ENCODE measurements at regions not wholly inside any gene's neighbourhood (a gene's known extent, or its start where the extent isn't known, plus 50 kb on each side); places are given as distances from the start of the nearest gene placed in this dataset.

DNA sequence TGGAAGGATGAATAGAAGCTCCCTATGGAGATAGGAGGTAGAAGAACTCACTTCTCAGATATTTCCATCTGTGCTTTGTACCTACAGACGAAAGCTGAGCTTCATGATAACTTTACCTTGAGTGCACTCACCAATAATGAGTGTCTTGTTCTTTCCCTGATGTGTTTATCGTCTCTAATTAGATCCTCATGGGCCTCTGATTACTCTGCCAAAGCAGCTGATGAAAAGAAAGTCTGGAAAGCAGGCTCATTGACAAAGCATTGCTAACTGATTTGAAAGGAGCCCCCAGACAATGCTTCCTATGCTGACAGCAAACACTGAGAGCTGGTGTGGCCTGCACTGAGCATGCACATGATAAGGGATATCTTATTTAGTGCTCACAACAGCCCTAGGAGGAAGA lies 183.9 kb upstream of the GHITM start:
- no peak for FAIRE-seq
- TF ChIP-seq POLR2AphosphoS5 (IDR thresholded peaks at IDR 0.05; ENCODE audit: low read depth, low read length): no peak
- TF ChIP-seq TAF1 (IDR thresholded peaks at IDR 0.05; ENCODE audit: borderline replicate concordance, low read depth, low read length): no peak
- no peak for TF ChIP-seq POLR2A (IDR thresholded peaks at IDR 0.05; ENCODE audit: low read depth, low read length)
- DNase-seq (ENCODE audit: insufficient read length): no peak

DNA sequence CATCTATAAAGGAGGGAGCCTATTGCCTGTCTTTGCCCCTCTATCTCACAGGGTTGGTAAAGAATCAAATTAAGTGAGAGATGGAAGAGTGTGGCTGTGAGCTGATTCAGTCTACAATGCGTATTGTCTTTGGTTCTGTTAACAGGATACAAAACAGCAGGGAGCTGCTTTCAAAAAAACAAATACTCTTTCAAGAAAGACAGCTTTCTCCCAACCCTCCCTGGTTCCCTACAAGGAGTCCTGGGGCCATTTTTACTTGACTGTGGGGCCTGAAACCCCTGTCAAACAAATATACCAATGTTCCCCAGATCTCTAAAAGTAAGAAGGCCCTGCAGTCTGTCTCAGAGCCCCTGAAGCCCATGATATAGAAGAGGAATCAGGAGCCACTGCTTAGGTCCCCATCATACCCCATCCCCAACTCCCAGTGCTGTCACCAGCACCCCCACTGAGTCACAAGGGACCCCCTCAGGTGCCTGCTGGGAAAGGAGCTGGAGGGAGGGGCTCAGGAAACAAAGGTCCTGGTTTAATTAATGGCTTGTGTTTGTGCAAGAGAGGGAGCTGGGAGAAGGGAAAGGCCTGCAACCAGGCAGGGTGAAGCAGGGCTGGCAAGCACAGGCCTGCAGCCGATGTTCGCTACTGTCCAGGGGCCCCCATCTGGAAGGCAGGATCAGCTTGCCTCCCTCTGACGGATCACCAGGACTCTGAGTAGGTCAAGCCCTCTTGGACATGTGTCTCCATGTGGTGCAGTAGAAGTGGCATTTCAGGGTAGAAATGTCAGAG lies 182.0 kb upstream of the GHITM start:
- no peak for TF ChIP-seq POLR2AphosphoS5 (IDR thresholded peaks at IDR 0.05; ENCODE audit: low read depth, low read length)
- no peak for TF ChIP-seq POLR2A (IDR thresholded peaks at IDR 0.05; ENCODE audit: low read depth, low read length)
- TF ChIP-seq TAF1 (IDR thresholded peaks at IDR 0.05; ENCODE audit: borderline replicate concordance, low read depth, low read length): no peak
- DNase-seq (ENCODE audit: insufficient read length) (no peak), FAIRE-seq (no peak)

DNA sequence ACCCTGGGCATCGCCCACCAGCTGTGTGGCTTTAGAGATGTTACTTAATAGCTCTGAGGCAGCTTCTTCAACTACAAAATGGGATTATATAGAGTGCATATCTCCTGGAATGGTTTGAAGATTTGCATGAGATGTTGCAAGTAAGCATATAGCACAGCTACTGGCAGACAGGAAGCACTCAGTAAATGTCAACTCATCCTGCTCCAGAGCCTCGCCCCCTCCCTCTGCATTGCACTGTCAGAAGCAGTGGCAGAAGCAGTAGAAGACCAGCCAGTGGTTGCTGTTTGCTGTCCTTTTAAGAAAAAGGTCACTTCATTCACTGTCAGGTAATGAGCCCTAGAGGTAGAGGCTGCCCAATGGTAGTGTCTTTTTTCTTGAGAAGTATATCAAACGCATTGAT lies 180.0 kb upstream of the GHITM start:
- FAIRE-seq (no peak), DNase-seq (ENCODE audit: insufficient read length) (no peak)
- no peak for TF ChIP-seq POLR2AphosphoS5 (IDR thresholded peaks at IDR 0.05; ENCODE audit: low read depth, low read length)
- TF ChIP-seq TAF1 (IDR thresholded peaks at IDR 0.05; ENCODE audit: borderline replicate concordance, low read depth, low read length): no peak
- no peak for TF ChIP-seq POLR2A (IDR thresholded peaks at IDR 0.05; ENCODE audit: low read depth, low read length)

DNA sequence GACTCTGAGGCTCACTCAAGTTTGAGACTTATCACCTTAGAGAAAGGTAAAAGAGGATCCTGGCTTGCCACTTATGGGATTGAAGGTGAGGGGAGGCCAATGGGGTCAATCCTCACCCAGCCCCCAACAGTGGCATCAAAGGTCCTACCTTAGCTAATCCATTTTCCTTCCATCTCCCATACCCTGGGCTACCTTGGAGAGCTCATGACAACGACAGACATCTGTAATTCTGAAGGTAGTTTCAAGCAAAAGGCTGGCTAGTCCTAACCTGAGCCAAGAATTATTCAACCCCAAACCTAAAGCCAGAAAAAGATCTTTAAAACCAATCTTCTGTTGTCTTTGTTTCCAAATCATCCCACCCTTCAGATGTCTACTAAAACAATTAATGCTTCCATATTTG lies 179.2 kb upstream of the GHITM start:
- FAIRE-seq: no peak

DNA sequence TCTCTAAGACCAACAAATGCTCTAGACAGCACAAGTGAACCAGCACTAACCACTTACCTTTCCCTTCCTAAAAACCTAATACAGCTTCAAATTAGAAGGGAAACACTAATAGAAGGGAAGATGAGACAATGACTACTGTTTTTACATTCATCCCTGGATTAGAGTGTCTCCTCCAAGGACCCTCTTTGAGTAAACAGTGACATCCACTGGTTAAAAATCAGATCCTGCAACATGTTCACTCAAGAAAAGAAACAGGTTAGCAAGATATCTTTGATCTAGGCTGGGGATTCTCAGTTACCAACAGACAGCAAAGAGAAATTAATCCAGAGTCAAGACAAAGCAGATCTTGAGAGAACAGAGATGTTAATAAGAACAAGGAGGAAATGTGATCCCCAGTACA lies 177.7 kb upstream of the GHITM start:
- TF ChIP-seq POLR2AphosphoS5 (IDR thresholded peaks at IDR 0.05; ENCODE audit: low read depth, low read length) (no peak), POLR2A (IDR thresholded peaks at IDR 0.05; ENCODE audit: low read depth, low read length) (no peak), TAF1 (IDR thresholded peaks at IDR 0.05; ENCODE audit: borderline replicate concordance, low read depth, low read length) (no peak)
- FAIRE-seq (no peak), DNase-seq (ENCODE audit: insufficient read length) (no peak)

More for the DNA sequence above, 179.2 kb upstream of the GHITM start:
- TF ChIP-seq POLR2A (IDR thresholded peaks at IDR 0.05; ENCODE audit: low read depth, low read length) (no peak), TAF1 (IDR thresholded peaks at IDR 0.05; ENCODE audit: borderline replicate concordance, low read depth, low read length) (no peak), POLR2AphosphoS5 (IDR thresholded peaks at IDR 0.05; ENCODE audit: low read depth, low read length) (no peak)
- DNase-seq (ENCODE audit: insufficient read length): no peak

DNA sequence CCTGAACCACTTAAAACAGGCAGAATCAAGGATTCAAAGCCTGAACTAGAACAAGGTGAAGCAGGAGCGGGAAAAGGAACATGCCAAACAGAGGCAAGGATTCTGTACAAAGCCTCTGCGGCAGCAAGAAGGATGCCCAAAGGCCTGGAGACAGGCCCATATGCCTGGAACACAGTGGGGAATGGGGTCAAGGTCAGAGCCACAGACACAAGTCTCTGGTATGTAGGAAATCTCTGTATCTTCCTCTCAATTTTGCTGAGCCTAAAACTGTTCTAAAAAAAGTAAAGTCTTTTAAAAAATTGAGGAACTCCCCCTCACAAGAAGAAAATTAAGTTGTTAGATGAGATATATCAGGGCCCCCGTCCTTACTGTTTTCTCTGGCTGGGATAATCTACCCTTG lies 175.9 kb upstream of the GHITM start:
- no peak for TF ChIP-seq POLR2AphosphoS5 (IDR thresholded peaks at IDR 0.05; ENCODE audit: low read depth, low read length)
- TF ChIP-seq TAF1 (IDR thresholded peaks at IDR 0.05; ENCODE audit: borderline replicate concordance, low read depth, low read length): no peak
- no peak for TF ChIP-seq POLR2A (IDR thresholded peaks at IDR 0.05; ENCODE audit: low read depth, low read length)
- no peak for FAIRE-seq
- no peak for DNase-seq (ENCODE audit: insufficient read length)

DNA sequence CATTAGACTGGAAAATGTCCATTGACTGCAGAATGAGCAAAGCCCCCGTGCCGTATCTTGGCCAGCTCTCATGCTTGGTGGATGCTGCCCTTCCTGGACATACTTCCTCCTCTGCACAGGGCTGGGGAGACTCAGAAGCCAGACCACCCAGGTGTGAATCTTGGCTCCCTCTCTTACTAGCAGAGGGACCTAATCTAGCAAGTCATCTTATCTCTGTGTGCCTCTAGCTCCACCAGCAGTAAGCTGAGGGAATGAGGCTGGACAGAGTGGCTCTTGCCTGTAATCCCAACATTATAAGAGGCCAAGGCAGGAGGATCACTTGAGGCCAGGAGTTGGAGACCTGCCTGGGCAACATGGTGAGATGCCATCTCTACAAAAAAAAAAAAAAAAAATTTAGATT lies 173.8 kb upstream of the GHITM start:
- no peak for FAIRE-seq
- DNase-seq (ENCODE audit: insufficient read length): no peak
- TF ChIP-seq POLR2A (IDR thresholded peaks at IDR 0.05; ENCODE audit: low read depth, low read length) (no peak), POLR2AphosphoS5 (IDR thresholded peaks at IDR 0.05; ENCODE audit: low read depth, low read length) (no peak), TAF1 (IDR thresholded peaks at IDR 0.05; ENCODE audit: borderline replicate concordance, low read depth, low read length) (no peak)

DNA sequence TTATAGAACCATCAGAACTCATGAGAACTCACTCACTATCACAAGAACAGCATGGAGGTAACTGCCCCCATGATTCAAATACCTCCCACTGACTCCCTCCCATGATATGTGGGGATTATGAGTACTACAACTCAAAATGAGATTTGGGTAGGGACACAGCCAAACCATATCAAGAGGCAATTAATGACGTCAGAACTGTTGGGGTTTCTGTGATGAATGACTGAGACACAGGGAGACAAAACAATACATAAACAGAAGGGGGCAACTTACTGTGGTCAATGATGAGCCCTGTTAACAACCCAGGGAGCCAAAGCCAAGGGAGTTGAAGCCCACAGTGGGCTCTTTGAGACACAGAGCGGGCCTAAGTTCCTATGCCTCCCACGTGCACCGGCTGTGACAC lies 171.3 kb upstream of the GHITM start:
- TF ChIP-seq TAF1 (IDR thresholded peaks at IDR 0.05; ENCODE audit: borderline replicate concordance, low read depth, low read length) (no peak), POLR2A (IDR thresholded peaks at IDR 0.05; ENCODE audit: low read depth, low read length) (no peak)
- FAIRE-seq (no peak), DNase-seq (ENCODE audit: insufficient read length) (no peak)

DNA sequence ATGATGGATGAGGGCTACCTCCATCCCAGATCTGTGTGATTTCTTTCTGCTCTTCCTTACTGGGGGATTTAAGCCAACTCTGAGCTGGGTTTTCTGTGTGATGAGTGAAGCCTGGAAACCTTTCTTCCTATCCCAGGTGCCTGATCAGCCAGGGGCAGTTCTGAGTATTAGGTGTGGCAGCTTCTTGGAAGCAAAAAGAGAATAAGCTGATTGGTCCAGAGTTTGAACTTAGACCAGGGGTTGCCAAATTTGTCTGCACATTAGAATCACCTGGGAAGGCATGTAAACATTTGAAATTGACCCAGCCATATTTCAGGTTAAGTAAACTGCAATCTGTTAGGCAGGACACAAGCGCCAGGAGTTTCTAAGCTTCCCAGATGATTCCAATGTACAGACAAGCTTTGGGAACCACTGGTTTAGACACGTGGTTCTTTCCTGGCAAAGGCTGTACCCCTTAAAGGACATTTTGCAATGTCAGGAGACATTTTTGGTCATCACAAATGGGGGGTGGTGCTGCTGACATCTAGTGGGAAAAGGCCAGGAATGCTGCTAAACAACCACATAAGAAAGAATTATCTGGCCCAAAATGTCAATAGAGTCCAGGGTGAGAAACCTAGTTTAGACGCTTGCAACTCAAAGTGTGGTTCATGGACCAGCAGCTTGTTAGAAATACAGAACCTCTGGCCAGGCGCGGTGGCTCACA lies 160.5 kb upstream of the GHITM start:
- FAIRE-seq (no peak), DNase-seq (ENCODE audit: insufficient read length) (no peak)
- TF ChIP-seq TAF1 (IDR thresholded peaks at IDR 0.05; ENCODE audit: borderline replicate concordance, low read depth, low read length): no peak
- TF ChIP-seq POLR2A (IDR thresholded peaks at IDR 0.05; ENCODE audit: low read depth, low read length): no peak
- TF ChIP-seq POLR2AphosphoS5 (IDR thresholded peaks at IDR 0.05; ENCODE audit: low read depth, low read length): no peak

DNA sequence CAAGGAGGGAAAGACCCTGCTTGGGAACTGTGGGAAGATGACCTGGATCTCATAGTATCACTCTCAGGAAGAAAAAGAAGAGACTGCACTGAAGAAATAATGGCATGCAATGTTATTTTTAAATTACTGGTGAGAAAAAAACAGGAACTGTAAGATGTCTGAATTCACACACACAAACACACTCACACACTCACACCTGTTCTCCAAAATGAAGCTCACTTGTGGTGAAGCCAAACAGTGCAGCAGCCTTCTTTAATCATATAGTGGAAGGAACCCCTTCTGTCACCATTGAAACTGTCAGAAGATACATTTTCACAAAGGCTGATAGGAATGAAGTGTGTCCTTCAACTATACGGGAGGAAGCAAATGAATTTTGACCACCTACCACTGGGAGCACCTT lies 156.5 kb upstream of the GHITM start:
- FAIRE-seq: no peak
- TF ChIP-seq TAF1 (IDR thresholded peaks at IDR 0.05; ENCODE audit: borderline replicate concordance, low read depth, low read length): no peak
- TF ChIP-seq POLR2A (IDR thresholded peaks at IDR 0.05; ENCODE audit: low read depth, low read length): no peak
- no peak for TF ChIP-seq POLR2AphosphoS5 (IDR thresholded peaks at IDR 0.05; ENCODE audit: low read depth, low read length)
- DNase-seq (ENCODE audit: insufficient read length): no peak

DNA sequence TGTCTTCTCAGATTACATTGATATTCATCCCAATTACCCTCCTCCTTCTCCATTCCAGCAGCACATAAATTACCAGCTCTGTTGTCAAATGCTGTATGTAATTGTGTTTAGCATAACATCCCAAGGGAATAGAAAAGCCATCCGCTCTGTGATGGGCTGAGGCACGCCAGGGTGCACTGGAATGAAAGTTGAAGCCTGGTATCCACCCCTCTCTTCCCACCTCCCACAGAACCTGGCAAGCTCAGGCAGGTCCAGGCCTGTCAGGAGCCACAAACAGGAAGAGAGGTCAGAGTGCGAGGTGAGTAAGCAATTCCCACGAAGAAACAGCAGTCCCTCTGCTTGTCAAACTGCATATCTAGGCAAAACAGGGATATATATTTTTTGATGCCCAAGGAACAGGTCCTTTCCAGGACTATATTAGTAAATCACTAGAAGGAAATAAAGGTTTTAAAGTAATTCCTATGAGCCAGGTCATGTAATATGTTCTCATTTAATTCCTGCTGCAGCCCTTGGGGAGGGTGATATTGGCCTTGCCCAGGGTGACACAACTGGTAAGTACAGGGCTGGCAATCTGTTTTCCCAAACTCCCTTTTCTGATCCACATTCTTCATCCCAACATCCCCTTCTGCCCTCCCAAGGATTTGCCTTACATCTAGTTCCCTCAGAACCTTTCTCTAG lies 155.6 kb upstream of the GHITM start:
- DNase-seq (ENCODE audit: insufficient read length): no peak
- TF ChIP-seq POLR2A (IDR thresholded peaks at IDR 0.05; ENCODE audit: low read depth, low read length) (no peak), TAF1 (IDR thresholded peaks at IDR 0.05; ENCODE audit: borderline replicate concordance, low read depth, low read length) (no peak), POLR2AphosphoS5 (IDR thresholded peaks at IDR 0.05; ENCODE audit: low read depth, low read length) (no peak)
- FAIRE-seq: no peak
